ENCODE measurements at regions not wholly inside any gene's neighbourhood (a gene's known extent, or its start where the extent isn't known, plus 50 kb on each side); places are given as distances from the start of the nearest gene placed in this dataset.

DNA sequence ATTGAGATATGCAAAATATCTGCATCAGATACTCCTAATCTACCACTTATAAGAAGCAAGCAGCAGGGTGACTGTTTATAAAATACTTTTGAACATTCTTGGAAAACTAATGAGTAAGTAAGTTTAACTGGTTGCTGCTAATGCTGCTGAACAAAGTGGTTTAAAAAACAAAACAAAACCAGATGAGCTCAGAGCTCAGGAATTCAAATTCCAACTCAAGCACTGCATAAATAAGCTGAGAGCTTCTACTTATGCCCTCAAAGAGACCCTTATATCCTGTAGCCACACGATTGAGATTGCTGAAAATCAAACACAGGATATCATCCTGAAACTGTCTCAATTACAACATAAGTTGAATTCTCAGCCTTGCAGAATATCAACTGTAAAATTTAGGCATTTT is 62.3 kb upstream of the NYAP2 start (continued):
- TF ChIP-seq ZNF655 (CRISPR knock-in tag; IDR thresholded peaks at IDR 0.05) (no peak), MITF (IDR thresholded peaks at IDR 0.05) (no peak), NCOA4 (IDR thresholded peaks at IDR 0.05; ENCODE audit: partially characterized antibody) (no peak), SRSF7 (optimal IDR thresholded peaks at IDR 0.05; ENCODE audit: low read depth, low read length) (no peak), MCM2 (IDR thresholded peaks at IDR 0.05; ENCODE audit: low read depth) (no peak), EZH2 (IDR thresholded peaks at IDR 0.05; ENCODE audit: borderline replicate concordance, low read depth, low read length) (no peak), LARP7 (IDR thresholded peaks at IDR 0.05) (no peak), PHF20 (IDR thresholded peaks at IDR 0.05; ENCODE audit: partially characterized antibody) (no peak), MEF2A (IDR thresholded peaks at IDR 0.05; ENCODE audit: control insufficient read depth, low read depth, low read length) (no peak), KLF16 (IDR thresholded peaks at IDR 0.05) (no peak)

- no peaks in the 10 kb centered on the region for H4K20me1 ChIP-seq (replicated peaks; ENCODE audit: control insufficient read depth, insufficient read depth, low read length)
- no peaks in the 10 kb centered on the region for H3K9me1 ChIP-seq (ENCODE audit: control insufficient read depth, insufficient read depth, low read length)
- DNase-seq (ENCODE audit: extremely low read depth in 1 of 4, low spot score in 3 of 4) (no peak), FAIRE-seq (no peak), ATAC-seq (no peak)
- in situ Hi-C loops (cut with MboI) (no loop called here), intact Hi-C loops (cut with micrococcal nuclease) (no loop called here)
- no peak overlapping the region for H3K4me3 ChIP-seq
- H3K4me1 ChIP-seq (replicated peaks in 1 of 2; ENCODE audit: control insufficient read depth in 2 of 2, insufficient read depth in 2 of 2, low read length in 2 of 2) = no peaks in the 10 kb centered on the region
- H3K79me2 ChIP-seq (ENCODE audit: control insufficient read depth, insufficient read depth, low read length) = no peaks in the 10 kb centered on the region
- H3K9ac ChIP-seq (ENCODE audit: insufficient read depth in 1 of 2, low read depth in 2 of 2, low read length in 2 of 2) = no peak overlapping the region
- H3K27me3 ChIP-seq (ENCODE audit: control insufficient read depth in 2 of 2, insufficient read depth in 2 of 2, low read length in 2 of 2) = no peaks in the 10 kb centered on the region
- BruUV-seq (replicated peaks) = no TSS peak
- H3K36me3 ChIP-seq (ENCODE audit: control insufficient read depth, insufficient read depth, low read length) = no peaks in the 10 kb centered on the region
- H3K4me2 ChIP-seq (ENCODE audit: insufficient read depth, low read length) = no peak overlapping the region
- no peak overlapping the region for H2AFZ ChIP-seq (ENCODE audit: low read depth, low read length)
- CTCF ChIA-PET (ENCODE audit: low intra/inter-chr PET ratio) = no interaction called here
- no peaks in the 10 kb centered on the region for H3K9me3 ChIP-seq (replicated peaks; ENCODE audit: control insufficient read depth, insufficient read depth, low read depth, low read length)
- 20% methylated on average over 4 of the region's 4 CpGs for WGBS (ENCODE audit: insufficient coverage, low coverage, missing lambda C conversion rate)
- POLR2A ChIA-PET = no interaction called here
- H3K27ac ChIP-seq (ENCODE audit: extremely low read depth, low read depth, low read length) = no peak overlapping the region
- TF ChIP-seq FOXP1 (CRISPR knock-in tag; IDR thresholded peaks at IDR 0.05) = no peak
- no peak for TF ChIP-seq ZNF311 (CRISPR knock-in tag; IDR thresholded peaks at IDR 0.05)
- TF ChIP-seq, protein P1, sequence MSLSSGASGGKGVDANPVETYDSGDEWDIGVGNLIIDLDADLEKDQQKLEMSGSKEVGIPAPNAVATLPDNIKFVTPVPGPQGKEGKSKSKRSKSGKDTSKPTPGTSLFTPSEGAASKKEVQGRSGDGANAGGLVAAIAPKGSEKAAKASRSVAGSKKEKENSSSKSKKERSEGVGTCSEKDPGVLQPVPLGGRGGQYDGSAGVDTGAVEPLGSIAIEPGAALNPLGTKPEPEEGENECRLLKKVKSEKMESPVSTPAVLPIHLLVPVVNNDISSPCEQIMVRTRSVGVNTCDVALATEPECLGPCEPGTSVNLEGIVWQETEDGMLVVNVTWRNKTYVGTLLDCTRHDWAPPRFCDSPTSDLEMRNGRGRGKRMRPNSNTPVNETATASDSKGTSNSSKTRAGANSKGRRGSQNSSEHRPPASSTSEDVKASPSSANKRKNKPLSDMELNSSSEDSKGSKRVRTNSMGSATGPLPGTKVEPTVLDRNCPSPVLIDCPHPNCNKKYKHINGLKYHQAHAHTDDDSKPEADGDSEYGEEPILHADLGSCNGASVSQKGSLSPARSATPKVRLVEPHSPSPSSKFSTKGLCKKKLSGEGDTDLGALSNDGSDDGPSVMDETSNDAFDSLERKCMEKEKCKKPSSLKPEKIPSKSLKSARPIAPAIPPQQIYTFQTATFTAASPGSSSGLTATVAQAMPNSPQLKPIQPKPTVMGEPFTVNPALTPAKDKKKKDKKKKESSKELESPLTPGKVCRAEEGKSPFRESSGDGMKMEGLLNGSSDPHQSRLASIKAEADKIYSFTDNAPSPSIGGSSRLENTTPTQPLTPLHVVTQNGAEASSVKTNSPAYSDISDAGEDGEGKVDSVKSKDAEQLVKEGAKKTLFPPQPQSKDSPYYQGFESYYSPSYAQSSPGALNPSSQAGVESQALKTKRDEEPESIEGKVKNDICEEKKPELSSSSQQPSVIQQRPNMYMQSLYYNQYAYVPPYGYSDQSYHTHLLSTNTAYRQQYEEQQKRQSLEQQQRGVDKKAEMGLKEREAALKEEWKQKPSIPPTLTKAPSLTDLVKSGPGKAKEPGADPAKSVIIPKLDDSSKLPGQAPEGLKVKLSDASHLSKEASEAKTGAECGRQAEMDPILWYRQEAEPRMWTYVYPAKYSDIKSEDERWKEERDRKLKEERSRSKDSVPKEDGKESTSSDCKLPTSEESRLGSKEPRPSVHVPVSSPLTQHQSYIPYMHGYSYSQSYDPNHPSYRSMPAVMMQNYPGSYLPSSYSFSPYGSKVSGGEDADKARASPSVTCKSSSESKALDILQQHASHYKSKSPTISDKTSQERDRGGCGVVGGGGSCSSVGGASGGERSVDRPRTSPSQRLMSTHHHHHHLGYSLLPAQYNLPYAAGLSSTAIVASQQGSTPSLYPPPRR (CRISPR knock-in tag; IDR thresholded peaks at IDR 0.05; ENCODE audit: borderline replicate concordance) = no peak
These were observed 65.0 kb upstream of the NYAP2 start for GRCh38 chr2:225334514-225334913.
